GM12892 (cell line): ENCODE measurements at regions not wholly inside any gene's neighbourhood (a gene's known extent, or its start where the extent isn't known, plus 50 kb on each side); places are given as distances from the start of the nearest gene placed in this dataset.

Experiments used
- DNase-seq: peaks from one replicate; pipeline ENCODE4 v3.0.0; 2011; ENCODE audit not compliant: insufficient read length
- FAIRE-seq: peaks from 2 replicates; lab custom pipeline; 2011; peaks lifted over from hg19 to GRCh38; lab: Jason Lieb, UNC
- POLR2A ChIP-seq: IDR thresholded peaks from 2 replicates; pipeline ENCODE4 v1.6.1; 2011; ENCODE audit warnings: low read depth, low read length, control low read depth
- POLR2AphosphoS5 ChIP-seq: IDR thresholded peaks from 2 replicates; pipeline ENCODE4 v1.6.1; 2011; ENCODE audit warnings: low read depth, low read length, control low read depth
- TAF1 ChIP-seq: IDR thresholded peaks from 2 replicates; pipeline ENCODE4 v1.6.1; 2011; ENCODE audit warnings: low read depth, mild to moderate bottlenecking, control low read depth, low read length, borderline replicate concordance

DNA sequence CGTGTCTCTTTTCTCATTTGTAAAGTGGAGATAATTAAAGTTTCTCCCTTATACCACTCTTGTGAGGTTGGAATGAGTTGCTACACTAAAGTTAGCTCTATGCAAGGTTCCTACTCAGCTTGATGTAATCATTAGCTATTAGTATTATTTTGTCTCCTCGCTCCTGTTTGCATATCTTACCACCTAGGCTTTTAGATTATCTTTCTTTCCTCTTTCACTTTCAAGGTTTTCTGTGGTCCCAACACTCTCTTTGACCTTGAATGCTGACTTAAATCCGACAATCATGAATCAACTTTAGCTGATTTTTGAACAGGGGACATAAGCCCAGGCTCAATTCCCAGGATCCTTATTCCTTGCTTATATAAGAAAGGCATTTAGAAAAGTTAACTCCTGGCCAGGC is 769.7 kb upstream of the GRM7 start:
- no peak for FAIRE-seq
- no peak for DNase-seq
- TF ChIP-seq TAF1 (no peak), POLR2A (no peak), POLR2AphosphoS5 (no peak)

DNA sequence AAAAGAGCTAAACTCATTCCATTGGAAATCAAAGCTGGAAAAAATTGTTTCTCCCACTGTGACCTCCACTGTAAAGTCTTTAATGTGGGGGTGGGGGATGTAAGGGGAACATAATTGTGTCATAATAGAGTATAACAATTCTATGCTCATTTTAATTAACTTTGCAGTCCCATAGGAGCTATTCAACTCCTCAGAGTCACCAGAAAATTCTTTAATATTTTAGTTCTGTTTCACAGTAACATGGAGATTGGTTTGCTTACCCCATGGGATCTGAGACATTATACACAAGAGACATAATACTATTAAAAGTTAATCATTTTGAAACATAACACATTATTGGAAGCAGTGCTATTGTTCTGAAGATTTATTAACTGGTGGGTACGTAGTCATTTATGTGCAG is 765.9 kb upstream of the GRM7 start:
- no peak for DNase-seq
- TF ChIP-seq TAF1: no peak
- no peak for TF ChIP-seq POLR2AphosphoS5
- TF ChIP-seq POLR2A: no peak
- no peak for FAIRE-seq

DNA sequence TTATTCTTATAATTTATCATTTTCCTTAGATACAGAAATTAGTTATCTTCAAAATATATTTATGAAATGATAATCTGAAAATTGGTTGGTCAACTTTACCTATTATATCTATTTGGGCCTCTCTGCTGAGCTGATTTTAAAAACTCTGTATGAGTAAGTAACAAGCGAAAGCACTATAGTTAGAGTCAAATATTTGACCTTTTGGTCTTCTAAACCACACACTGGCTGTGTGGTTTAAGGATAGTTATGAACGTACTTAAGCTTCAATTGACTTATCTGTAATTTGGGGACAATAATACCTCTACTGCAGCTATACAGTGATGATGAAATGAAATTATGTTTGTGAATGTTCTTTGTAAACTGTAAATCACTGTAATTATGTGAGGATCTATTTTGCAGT is 763.9 kb upstream of the GRM7 start:
- DNase-seq (no peak), FAIRE-seq (no peak)
- TF ChIP-seq POLR2AphosphoS5 (no peak), POLR2A (no peak), TAF1 (no peak)

DNA sequence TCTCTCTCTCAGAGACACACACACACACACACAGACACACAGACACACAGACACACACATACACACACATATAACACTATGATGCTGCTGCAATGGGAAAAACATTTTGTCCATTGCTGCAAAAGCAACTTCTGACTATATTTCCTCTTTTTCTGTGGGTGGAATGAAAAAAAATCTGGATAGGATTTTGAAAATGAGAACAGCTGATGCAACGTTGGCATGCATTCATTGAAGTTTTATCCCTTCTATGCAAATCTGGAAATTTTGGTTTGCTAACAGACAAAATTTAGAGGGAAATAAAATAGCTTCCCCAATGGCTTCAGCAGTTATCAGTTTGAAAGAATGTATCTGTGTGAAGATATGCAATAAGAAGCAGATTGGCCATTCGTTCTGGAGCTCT is 763.4 kb upstream of the GRM7 start:
- TF ChIP-seq POLR2AphosphoS5 (no peak), POLR2A (no peak), TAF1 (no peak)
- FAIRE-seq (no peak), DNase-seq (no peak)

DNA sequence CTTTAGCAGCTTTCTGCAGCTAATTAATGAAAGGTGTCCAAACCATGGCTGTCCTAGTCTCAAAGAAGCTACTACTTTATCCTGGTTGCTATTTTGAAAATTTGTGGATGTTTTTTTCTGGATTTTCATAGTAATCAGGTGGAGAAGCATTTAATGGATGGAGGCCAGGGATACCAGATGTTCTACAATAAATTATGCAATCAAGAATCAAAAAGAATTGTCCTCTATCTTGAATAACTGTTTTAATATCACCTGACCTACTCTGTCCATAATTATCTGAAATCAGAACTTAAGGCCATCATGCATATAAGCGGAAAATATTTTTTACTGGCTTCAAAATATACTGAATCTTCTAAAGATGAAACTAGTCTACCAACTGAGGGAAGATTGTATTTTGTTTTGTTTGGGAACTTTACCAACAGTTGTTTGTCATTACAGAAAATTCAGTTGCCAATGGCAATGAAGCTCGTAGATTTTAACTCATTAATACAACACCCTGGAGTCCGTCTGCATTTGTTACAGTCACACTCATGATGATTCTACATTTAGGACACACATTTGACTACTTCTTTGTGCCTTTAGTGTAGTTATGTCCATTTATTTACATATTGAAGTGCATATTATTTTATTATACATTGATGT is 762.3 kb upstream of the GRM7 start:
- DNase-seq (no peak), FAIRE-seq (no peak)
- TF ChIP-seq POLR2AphosphoS5: no peak
- TF ChIP-seq POLR2A: no peak
- TF ChIP-seq TAF1: no peak

DNA sequence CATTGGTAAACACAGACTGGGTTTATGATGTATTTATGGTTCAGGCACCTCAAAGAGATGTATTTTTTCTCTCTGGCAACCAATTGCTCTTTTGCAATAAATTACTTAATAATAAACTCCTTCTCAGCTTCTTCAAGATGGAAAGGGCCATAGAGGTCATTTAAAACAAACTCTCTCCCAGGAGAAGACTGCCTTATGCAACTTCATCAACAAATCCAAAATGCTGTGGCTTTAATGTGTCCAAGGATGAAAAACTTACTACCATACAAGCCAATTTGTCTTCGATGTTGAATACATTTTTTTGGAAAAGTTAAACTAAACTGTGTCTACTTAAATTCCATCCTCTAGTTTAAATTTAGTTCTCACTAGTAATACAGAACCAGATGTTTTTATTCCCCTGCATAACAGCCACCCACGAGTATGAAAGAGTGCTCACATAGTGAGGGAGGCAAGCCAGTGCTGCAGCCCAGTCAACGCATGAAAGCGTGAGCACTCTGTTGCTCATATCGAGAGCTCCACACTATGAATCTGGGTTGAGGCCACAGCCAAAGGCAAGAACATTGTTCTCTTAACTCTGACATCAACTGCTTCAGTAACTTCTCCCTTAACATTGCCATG is 761.3 kb upstream of the GRM7 start:
- FAIRE-seq (no peak), DNase-seq (no peak)
- TF ChIP-seq TAF1 (no peak), POLR2AphosphoS5 (no peak), POLR2A (no peak)

DNA sequence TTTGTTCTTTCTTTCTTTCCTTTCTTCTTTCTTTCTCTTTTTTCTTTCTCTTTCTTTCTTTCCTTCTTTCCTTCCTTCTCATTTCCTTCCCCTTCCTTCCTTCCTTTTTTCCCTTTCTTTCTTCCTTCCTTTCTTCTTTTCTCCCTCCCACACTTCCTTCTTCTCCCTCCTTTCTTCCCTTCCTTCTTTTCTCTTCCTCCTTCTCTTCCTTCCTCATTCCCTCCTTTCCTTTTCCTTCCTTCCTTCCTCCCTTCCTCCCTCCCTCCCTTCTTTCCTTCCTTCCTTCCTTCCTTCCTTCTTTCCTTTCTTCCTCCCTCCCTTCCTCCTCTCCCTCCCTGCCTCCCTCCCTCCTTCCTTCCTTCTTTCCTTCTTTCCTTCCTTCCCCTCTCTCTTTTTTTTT is 755.7 kb upstream of the GRM7 start:
- TF ChIP-seq POLR2A (no peak), TAF1 (no peak), POLR2AphosphoS5 (no peak)
- FAIRE-seq: no peak
- DNase-seq: no peak

DNA sequence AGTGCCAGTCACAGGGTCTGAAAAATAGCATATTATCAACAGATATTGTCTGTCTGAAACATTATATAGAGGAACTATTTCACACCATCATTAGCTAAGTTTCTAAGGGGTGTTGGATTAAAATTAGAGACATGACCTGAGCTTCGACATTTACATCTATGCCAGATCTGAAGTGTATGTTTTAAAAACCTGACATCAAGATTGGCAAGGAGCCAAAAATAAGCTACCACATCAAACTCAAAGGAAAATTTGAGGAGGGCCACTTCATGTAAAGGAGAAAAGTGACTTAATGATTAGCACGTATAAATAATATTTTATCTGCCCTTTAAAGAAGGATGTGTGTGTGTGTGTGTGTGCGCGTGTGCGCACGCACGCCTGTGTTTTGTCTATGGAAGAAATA is 752.0 kb upstream of the GRM7 start:
- DNase-seq: no peak
- TF ChIP-seq POLR2AphosphoS5: no peak
- no peak for TF ChIP-seq TAF1
- no peak for TF ChIP-seq POLR2A
- no peak for FAIRE-seq

DNA sequence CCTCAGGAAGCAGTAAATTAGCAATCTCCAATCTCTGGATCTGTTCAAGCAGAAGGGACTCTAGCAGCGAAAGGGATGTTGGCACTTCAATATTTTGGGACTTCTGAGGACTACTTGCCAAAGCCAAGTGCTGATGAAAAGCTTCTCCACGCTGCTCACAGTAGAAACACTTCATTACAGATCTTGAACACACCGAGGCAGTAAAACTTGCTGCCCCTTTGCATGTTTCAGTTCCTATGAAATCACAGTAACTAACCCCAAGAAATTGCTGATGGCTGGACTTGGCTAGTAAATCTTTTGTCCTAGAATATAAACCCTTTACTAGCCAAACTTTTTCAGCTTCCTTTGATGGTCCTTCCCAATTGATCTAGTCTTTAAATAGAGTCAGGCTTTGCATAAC is 750.5 kb upstream of the GRM7 start:
- DNase-seq (no peak), FAIRE-seq (no peak)
- TF ChIP-seq TAF1: no peak
- no peak for TF ChIP-seq POLR2AphosphoS5
- no peak for TF ChIP-seq POLR2A

DNA sequence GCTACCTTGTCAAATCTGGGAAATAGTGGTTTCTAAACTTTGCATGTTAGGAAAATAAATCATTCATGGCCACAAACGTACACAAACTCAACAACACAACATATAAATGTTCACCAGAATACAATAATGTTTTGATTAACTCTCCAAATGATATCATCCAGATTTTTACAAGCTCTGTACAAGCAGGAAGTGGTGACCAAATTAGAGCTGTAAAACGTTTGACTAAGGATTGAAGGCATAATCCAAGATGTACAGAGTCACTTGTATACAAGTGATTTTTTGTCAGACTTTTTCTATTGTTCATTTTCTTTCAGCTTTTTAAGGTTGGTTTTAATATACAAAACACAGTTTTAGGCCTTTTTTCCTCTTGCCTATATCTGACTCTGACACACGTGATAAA is 748.4 kb upstream of the GRM7 start:
- DNase-seq (no peak), FAIRE-seq (no peak)
- no peak for TF ChIP-seq POLR2A
- no peak for TF ChIP-seq POLR2AphosphoS5
- TF ChIP-seq TAF1: no peak

DNA sequence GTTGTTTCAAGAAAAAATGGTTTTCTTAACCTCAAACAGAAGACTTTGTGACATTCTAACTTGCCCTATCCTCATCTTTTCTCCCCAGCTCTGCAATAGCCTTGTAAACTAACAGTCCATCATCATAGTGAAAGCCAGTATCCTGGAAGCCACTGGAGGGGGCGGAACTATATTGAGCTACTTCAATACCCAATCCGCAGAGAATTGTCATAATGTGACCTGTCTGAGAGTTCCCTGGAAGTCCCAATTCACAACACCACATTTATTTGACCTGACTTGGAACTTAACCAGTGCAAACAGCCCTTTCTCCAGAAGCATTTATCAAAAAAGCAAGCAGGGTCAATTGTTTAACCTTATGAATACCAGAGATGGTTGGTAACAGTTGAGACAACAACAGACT is 747.6 kb upstream of the GRM7 start:
- FAIRE-seq (no peak), DNase-seq (no peak)

DNA sequence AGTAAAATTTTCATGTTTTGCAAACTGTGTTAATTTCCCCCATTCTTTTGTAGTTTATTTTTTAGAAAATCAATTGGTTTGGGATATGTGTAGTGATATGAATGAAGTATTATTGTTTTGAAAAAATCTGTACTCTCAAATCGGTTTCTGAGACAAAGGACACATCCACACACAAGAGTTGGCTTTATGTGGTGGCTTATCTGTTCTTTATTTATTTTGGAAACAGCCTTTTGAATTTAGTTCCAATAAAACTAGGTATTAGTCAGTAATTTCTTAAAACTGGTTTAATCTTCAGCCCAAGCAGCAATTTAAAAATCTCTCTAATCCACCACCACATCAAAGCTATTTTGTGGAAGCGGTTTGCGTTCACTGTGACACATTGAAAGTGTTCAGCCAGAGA is 741.5 kb upstream of the GRM7 start:
- no peak for TF ChIP-seq POLR2AphosphoS5
- no peak for DNase-seq
- FAIRE-seq: no peak

More for the DNA sequence above, 747.6 kb upstream of the GRM7 start:
- TF ChIP-seq TAF1 (no peak), POLR2AphosphoS5 (no peak), POLR2A (no peak)
